NCI-H226 (cell line): ENCODE measurements at regions not wholly inside any gene's neighbourhood (a gene's known extent, or its start where the extent isn't known, plus 50 kb on each side); places are given as distances from the start of the nearest gene placed in this dataset.
"Not testable (repeated sequence)": the region's sequence is repeated elsewhere in the genome, so short reads cannot be mapped to it uniquely, and the experiment has no call there.

Experiments used
- DNase-seq: peaks from one replicate; pipeline ENCODE4 v3.0.0-alpha.2; 2015

DNA sequence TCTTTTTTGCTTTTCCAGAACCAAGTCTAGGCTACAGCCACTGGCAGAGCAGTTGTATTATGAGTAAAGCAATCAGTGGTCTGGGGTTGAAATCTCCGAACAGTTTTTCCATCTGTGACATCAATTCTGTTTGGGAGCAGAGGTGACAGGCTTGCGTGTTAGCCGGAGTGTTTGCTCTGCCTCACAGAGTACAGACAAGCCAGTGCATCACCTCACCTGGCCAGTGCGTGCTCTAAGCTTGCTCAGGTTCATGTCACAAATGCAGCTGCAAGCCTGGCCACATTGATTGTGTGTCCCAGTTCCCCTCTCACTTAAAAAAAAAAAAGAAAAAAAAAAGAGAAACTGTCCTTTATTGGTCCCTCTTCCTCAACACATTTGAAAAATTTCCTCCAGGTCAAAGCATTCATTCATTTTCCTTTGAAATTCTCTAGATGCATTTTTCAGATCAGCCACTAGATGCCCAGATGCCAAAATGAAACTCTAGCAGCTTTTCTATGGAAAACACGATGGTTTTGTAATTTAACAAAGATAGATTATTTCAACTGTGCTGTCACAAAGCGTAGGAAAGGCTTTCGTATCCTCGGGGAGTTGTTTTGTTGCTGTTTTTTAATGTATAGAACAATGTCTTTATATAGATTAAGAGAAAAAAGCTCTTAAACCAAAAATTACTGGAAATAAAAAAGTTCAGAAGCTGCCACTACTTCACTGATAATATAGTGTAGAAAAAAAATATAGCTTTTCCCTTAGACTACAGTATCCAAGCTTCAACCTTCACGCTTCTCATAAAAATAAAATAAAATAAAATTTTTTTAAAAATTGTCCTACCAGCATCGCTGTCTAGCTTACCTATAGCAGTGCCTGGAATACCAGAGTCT lies 585.5 kb downstream of the TLE1 start:
- DNase-seq = no peak

GRCh38 chr9:81097131-81097847 lies 592.1 kb downstream of the TLE1 start:
- no peak for DNase-seq

- DNase-seq = no peak
Measured at GRCh38 chr9:81096625-81097024, 592.7 kb downstream of the TLE1 start.

- no peak for DNase-seq
Measured at GRCh38 chr9:81092057-81092456, 597.3 kb downstream of the TLE1 start.

DNA sequence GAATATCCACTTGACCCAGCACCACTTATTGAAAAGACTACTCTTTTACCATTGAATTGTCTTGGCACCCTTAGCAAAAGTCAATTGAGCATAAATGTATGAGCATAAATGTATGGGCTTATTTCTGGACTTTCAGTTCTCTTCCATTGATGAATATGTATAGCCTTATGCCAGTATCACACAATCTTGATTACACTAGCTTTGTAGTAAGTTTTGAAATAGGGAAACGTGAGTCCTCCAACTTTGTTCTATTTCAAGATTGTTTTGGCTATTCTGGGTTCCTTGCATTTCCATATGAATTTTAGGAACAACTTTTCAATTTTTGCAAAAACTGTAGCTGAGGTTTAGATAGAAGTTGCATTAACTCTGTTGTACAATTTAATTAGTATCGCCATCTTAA lies 601.0 kb downstream of the TLE1 start:
- no peak for DNase-seq

GRCh38 chr9:81086416-81086815 lies 602.9 kb downstream of the TLE1 start:
- no peak for DNase-seq

GRCh38 chr9:81083854-81084512 lies 605.4 kb downstream of the TLE1 start:
- DNase-seq = peak; percentile 34

DNA sequence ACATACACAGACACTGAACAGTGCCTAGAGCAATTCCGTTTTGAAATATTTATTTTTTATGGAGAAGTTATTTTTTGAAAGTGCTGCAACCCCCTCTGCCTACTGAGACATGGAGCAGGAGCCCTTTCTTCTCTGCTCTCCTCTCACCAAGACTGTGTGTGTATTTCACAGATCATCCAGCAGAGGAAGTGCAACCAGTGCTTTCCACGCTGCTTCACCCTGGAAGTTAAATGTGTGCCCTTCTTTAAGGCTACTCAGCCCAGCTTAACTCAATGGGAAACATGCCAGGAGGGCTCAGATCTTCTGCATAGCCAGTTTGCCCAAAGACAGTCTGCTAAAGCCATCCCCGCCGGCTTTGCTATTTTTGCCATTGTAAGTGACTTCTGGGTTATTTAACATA lies 606.3 kb downstream of the TLE1 start:
- no peak for DNase-seq

- DNase-seq = peak; percentile 6
Measured at GRCh38 chr9:81082221-81082620, 607.1 kb downstream of the TLE1 start.

GRCh38 chr9:81080900-81081299 lies 608.4 kb downstream of the TLE1 start:
- DNase-seq = peak; percentile 51

DNA sequence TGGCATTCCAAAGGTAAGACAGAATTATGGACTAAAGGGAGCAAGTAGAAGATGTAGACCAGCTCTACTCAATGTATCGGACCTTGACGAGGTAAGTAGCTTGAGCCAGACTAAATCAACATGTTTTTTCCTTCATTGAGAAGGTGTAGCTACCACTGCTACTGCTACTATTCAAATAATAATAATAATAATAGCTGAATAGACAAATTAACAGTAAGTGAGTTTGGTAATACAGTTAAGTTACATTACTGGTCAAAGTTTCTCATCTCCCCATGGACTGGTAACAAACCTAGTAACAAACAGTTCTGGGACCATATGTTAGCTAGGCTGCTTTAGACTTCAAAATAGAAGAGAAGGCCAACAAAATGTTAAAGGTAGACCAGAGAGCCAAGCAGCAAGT lies 609.2 kb downstream of the TLE1 start:
- no peak for DNase-seq

DNA sequence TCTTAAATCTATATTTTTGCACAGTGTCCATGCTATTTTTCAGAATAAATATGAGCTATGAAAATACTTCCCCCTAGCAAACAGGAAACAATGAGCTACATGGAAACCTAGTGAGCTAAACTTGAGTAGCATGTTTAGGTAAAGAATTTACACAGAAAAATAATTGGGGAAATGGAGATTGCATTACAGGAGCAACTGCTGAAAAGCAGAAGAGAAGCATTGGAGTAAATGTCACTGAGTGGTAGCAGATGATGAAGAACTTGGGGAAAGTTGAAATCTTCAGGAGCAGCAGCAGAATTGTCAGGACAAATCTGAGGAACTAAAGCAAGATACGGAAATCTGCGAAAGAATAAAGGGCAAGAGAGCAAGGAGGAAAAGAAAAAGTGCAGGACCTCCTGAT lies 610.3 kb downstream of the TLE1 start:
- DNase-seq = no peak

- no peak for DNase-seq
Measured at GRCh38 chr9:81078555-81078954, 610.8 kb downstream of the TLE1 start.

GRCh38 chr9:81077572-81077971 lies 611.8 kb downstream of the TLE1 start:
- DNase-seq = no peak

DNA sequence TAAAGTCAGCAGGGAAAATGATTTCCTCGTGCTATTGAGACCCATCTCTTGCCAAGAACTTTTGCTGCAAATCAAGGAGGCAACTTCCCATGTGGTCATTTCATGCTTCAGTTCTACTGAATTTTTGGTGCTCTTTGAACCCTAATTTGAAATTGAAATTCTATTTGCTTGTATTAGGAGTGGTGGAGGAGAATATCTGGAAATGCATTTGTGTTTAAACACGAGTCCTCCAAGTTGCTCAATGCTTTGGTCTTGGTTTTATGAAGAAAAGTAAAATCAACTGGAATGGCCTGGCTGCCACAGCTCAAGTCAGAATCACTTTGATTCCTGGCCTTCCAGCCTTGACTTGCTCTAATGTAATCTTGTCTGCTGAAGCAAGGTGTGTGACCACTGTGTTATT lies 613.2 kb downstream of the TLE1 start:
- no peak for DNase-seq

- DNase-seq = no peak
Measured at GRCh38 chr9:81074221-81074620, 615.1 kb downstream of the TLE1 start.

GRCh38 chr9:81073821-81074220 lies 615.5 kb downstream of the TLE1 start:
- DNase-seq = no peak

DNA sequence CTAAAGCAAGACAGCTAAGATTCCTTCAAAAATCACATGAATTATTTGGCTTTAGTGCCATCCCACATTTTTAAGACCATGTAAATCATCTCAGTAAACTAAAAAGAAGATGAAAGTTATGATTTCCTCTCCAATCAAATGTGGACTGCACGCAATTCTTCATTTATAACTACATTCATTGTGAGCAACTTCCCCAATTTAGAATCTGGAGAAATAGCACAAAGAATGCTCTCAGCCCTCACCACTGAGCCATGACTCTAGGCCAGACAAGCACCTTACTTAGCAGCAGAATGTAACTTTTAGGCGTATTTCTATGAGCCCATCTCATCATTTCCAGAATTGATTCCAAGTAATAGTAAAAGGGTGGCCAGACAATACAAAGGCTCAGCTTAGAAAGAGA lies 616.6 kb downstream of the TLE1 start:
- DNase-seq = no peak

DNA sequence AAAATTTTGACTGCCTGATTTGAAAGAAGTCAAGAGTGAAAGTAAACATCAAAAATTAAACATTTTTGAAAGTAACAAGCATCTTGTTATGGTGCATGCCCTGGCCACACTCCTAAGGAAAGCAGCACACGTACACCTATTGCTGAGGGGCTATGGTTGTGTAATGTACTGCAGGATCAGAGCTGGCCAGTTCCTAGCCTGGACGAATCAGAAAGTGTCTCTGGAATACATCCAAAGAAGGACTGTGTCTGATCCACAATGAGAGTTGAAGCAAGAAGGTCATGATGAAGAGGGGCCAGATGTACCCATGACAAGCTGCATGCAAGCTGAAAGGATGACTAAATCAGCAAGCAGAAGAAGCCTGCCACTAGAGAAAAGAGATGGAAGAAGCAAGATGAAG lies 618.2 kb downstream of the TLE1 start:
- DNase-seq = no peak

DNA sequence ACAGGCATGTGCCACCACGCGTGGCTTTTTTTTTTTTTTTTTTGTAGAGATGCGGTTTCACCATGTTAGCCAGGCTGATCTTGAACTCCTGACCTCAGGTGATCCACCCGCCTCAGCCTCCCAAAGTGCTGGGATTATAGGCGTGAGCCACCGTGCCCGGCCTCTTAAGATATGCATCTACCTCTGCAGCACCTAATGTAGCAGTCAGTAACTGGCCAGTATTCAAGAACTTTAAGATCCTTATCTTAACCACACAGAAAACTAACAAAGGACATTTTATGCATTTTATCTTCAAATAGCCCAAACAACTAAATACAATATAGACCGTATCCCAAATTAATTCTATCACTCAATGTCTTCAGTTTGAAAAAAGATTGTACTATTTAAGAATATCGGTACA lies 618.7 kb downstream of the TLE1 start:
- DNase-seq = no peak

DNA sequence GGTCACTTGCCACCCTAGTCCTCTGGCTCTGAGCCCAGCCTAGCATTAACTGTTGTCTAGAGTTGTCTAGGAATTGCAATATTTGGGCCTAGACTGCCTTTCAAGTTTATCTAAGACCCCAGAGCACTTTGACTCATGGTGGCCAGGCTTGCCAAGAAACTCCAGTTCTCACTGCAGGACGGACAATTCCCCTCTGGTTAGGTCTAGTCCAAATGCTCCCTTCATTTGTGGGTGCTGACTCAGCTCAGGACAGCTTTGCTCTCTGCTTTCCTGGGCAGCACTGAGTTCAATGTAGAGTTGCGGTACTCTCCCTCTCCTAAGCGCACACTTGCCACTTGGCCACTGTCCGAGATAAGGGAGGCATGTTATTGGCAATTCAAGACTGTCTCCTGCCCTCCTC lies 619.4 kb downstream of the TLE1 start:
- DNase-seq = peak; percentile 11

DNA sequence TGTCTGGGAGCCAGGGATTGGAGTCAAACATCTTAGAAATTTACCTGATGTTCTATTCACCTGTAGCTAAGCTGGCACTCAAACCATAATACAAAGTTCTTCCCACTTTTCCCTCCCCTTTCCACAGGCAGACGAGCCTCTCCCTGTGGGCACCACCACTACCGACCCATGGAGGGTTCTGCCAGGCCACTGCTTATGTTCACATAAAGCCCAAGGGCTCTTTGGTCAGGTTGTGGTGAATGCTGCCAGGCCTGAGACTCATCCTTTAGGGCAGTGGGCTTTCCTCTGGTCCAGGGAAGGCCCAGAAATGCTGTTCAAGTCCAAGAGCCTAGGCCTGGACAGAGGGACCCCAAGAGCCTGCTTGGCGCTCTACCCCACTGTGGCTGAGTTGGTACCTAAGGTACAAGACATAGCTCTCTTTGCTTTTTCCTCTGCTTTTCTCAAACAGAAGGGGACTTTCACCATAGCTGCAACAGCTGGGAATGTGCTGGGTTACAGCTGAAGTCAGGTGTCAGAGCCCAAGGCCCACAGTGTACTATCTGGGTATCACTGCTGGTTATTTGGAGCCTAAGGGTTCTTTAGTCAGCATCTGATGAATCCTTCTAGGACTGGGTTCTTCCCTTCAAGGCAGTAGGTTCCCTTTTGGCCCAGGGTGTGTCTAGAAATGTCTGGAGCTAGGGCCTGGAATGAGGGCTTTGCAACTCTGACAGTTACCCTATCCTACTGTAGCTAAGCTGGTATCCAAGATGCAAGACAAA lies 620.1 kb downstream of the TLE1 start:
- DNase-seq = no peak

DNA sequence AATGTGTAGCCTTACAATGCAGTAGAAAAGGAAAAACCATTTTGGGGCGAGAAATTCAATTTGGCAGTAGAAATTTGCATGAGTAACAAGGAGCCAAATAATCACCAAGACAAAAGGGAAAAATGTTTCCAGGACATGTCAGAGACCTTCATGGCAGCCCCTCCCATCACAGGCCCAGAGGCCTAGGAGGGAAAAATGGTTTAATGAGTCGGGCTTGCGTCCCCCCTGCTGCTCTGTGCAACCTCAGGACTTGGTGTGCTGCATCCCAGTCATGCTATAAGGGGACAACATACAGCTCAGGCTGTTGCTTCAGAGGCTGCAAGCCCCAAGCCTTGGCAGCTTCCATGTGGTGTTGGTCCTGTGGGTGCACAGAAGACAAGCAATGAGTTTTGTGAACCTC lies 626.4 kb downstream of the TLE1 start:
- DNase-seq = not testable (repeated sequence)
